Tibial nerve (tissue), 4 donors: ENCODE measurements at regions not wholly inside any gene's neighbourhood (a gene's known extent, or its start where the extent isn't known, plus 50 kb on each side); places are given as distances from the start of the nearest gene placed in this dataset.

Experiments
- EP300 ChIP-seq, 2 donors: sonication (generic); formaldehyde crosslinking; IDR thresholded peaks; one replicate each; pipeline ENCODE4 v1.6.1; 2017; ENCODE audit warnings: antibody characterized with exemption in 2 of 2, mild to moderate bottlenecking in 1 of 2
- TF ChIP-seq, protein P1 (sequence below), 5 experiments: fragments of 200-600 bp in 3 of 5; fragments of 450-650 bp in 2 of 5; sonication (generic) in 3 of 5; IDR thresholded peaks; one replicate each; pipeline ENCODE4 v1.5.1; 2016 to 2019; ENCODE audit warnings: antibody characterized with exemption in 5 of 5, mild to moderate bottlenecking in 3 of 5, moderate library complexity in 2 of 5

DNA sequence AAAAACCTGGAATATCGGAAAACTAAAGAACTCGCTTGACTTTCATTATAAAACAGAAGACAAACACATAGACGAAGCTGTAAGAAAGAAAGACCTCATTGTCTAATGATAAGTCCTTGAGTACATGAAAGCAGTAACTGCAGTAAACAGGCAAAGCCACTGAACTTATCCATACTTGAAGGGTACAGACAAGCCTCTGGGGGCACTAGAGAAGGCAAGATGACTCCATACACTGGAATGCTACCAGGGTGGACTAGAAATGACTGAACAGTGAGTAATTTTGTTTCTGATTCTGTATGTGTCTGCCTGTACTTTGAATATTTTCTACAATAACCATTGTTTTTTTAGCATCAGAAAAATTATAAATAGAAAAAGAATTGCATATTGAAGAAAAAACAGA, 507.9 kb downstream of the UQCRFS1 start:
- TF ChIP-seq, protein P1, sequence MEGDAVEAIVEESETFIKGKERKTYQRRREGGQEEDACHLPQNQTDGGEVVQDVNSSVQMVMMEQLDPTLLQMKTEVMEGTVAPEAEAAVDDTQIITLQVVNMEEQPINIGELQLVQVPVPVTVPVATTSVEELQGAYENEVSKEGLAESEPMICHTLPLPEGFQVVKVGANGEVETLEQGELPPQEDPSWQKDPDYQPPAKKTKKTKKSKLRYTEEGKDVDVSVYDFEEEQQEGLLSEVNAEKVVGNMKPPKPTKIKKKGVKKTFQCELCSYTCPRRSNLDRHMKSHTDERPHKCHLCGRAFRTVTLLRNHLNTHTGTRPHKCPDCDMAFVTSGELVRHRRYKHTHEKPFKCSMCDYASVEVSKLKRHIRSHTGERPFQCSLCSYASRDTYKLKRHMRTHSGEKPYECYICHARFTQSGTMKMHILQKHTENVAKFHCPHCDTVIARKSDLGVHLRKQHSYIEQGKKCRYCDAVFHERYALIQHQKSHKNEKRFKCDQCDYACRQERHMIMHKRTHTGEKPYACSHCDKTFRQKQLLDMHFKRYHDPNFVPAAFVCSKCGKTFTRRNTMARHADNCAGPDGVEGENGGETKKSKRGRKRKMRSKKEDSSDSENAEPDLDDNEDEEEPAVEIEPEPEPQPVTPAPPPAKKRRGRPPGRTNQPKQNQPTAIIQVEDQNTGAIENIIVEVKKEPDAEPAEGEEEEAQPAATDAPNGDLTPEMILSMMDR (IDR thresholded peaks at IDR 0.05), result peak in 1 of 5 experiments; percentile 31
- TF ChIP-seq EP300 (IDR thresholded peaks at IDR 0.05), result no peak
